B cell (primary cell): ENCODE measurements at regions not wholly inside any gene's neighbourhood (a gene's known extent, or its start where the extent isn't known, plus 50 kb on each side); places are given as distances from the start of the nearest gene placed in this dataset.

Source experiments
- ATAC-seq: fragments of 200-7000 bp; cut with Tn5 transposase; one replicate; pipeline ENCODE4 v1.10.0; 2021; ENCODE audit warnings: low read depth, mild to moderate bottlenecking, moderate number of reproducible peaks, moderate library complexity
- CTCF ChIA-PET: fragments of 350-600 bp; sonication (Branson Sonifier 250); formaldehyde crosslinking; loops from one replicate; lab custom pipeline; 2021; ENCODE audit warnings: antibody characterized with exemption, inconsistent platforms; lab: Charles Lee
- POLR2A ChIA-PET: fragments of 350-600 bp; sonication (Branson Sonifier 250); formaldehyde crosslinking; loops from one replicate; lab custom pipeline; 2021; ENCODE audit warnings: antibody characterized with exemption; lab: Charles Lee
- DNase-seq: peaks from one replicate; pipeline ENCODE4 v3.0.0; 2013
- H2AFZ ChIP-seq: 2 replicates; pipeline ENCODE4 v1.6.1; 2012; ENCODE audit warnings: mild to moderate bottlenecking, low read depth, low read length; ENCODE audit not compliant: insufficient read depth, poor library complexity, severe bottlenecking
- H3K27ac ChIP-seq, 2 donors: 1 replicate in 1 of 2; 2 replicates in 1 of 2; pipeline ENCODE4 v1.5.1; 2012 to 2013; ENCODE audit warnings: low read length in 2 of 2, mild to moderate bottlenecking in 2 of 2, moderate library complexity in 1 of 2
- H3K27me3 ChIP-seq, 4 experiments: fragments of 200-600 bp in 1 of 4; sonication (generic) in 1 of 4; replicated peaks in 1 of 4; 1 replicate in 2 of 4; 2 replicates in 2 of 4; pipeline versions ENCODE4 v1.6.1 to v1.7.0; 2013 to 2016; ENCODE audit warnings: low read length in 3 of 4, mild to moderate bottlenecking in 2 of 4, mixed read lengths in 1 of 4, moderate library complexity in 1 of 4; ENCODE audit not compliant: insufficient read depth in 4 of 4, control insufficient read depth in 3 of 4; ENCODE audit errors: control extremely low read depth in 1 of 4
- H3K36me3 ChIP-seq, 2 experiments: replicated peaks in 1 of 2; 1 replicate in 1 of 2; 2 replicates in 1 of 2; pipeline versions ENCODE4 v1.6.1 to v1.7.1; 2013; ENCODE audit warnings: low read length in 1 of 2; ENCODE audit not compliant: insufficient read depth in 2 of 2, control insufficient read depth in 1 of 2; ENCODE audit errors: control extremely low read depth in 1 of 2, extremely low read depth in 1 of 2
- H3K4me1 ChIP-seq, 2 donors: fragments of 200-600 bp in 1 of 2; sonication (generic) in 1 of 2; 1 replicate in 1 of 2; 2 replicates in 1 of 2; pipeline versions ENCODE4 v1.5.1 to v1.6.1; 2013 to 2017; ENCODE audit warnings: low read length in 2 of 2; ENCODE audit not compliant: control insufficient read depth in 2 of 2, insufficient read depth in 2 of 2
- H3K4me2 ChIP-seq: replicated peaks from 2 replicates; pipeline ENCODE3; 2012; ENCODE audit warnings: mild to moderate bottlenecking, low read depth, low read length; ENCODE audit not compliant: poor library complexity, severe bottlenecking
- H3K4me3 ChIP-seq, 5 experiments: fragments of 200-600 bp in 1 of 5; sonication (generic) in 1 of 5; 1 replicate in 3 of 5; 2 replicates in 2 of 5; pipeline versions ENCODE4 v1.5.1 to v1.7.0; 2011 to 2016; ENCODE audit warnings: low read length in 4 of 5, mild to moderate bottlenecking in 4 of 5, low read depth in 2 of 5, control low read depth in 1 of 5, moderate library complexity in 1 of 5; ENCODE audit not compliant: insufficient read depth in 1 of 5; ENCODE audit errors: control extremely low read depth in 1 of 5, extremely low read depth in 1 of 5
- H3K79me2 ChIP-seq: fragments of 200-600 bp; sonication (generic); one replicate; pipeline ENCODE4 v1.6.0; 2016; ENCODE audit warnings: low read length; ENCODE audit not compliant: control insufficient read depth, insufficient read depth
- H3K9ac ChIP-seq: fragments of 200-600 bp; sonication (generic); 2 replicates; pipeline ENCODE4 v1.6.1; 2017; ENCODE audit warnings: mild to moderate bottlenecking, low read length, moderate library complexity
- H3K9me3 ChIP-seq, 3 donors: one replicate each; pipeline versions ENCODE4 v1.6.1 to v1.7.1; 2013; ENCODE audit warnings: low read length in 2 of 3; ENCODE audit not compliant: control insufficient read depth in 2 of 3, insufficient read depth in 1 of 3; ENCODE audit errors: control extremely low read depth in 1 of 3
- H4K20me1 ChIP-seq: 2 replicates; pipeline ENCODE4 v1.6.0; 2012; ENCODE audit warnings: mild to moderate bottlenecking, low read length; ENCODE audit not compliant: insufficient read depth, control insufficient read depth, poor library complexity, severe bottlenecking
- H3K27ac Mint-ChIP-seq: one replicate; pipeline ENCODE4 v1.8.0; 2021; ENCODE audit warnings: mixed read lengths
- H3K27me3 Mint-ChIP-seq: one replicate; pipeline ENCODE4 v1.8.0; 2021; ENCODE audit warnings: mixed read lengths
- H3K4me1 Mint-ChIP-seq: one replicate; pipeline ENCODE4 v1.8.0; 2021; ENCODE audit warnings: mixed read lengths
- H3K4me3 Mint-ChIP-seq: one replicate; pipeline ENCODE4 v1.8.0; 2021; ENCODE audit warnings: mixed read lengths
- H3K9me3 Mint-ChIP-seq: one replicate; pipeline ENCODE4 v1.8.0; 2022; ENCODE audit warnings: mixed read lengths; ENCODE audit not compliant: insufficient read depth
- CTCF ChIP-seq: fragments of 200-600 bp; IDR thresholded peaks from one replicate; pipeline ENCODE4 v1.8.0; 2022; ENCODE audit warnings: antibody characterized with exemption, mild to moderate bottlenecking
- EZH2 ChIP-seq: IDR thresholded peaks from 2 replicates; pipeline ENCODE4 v1.6.1; 2012; ENCODE audit warnings: borderline replicate concordance, low read depth, mild to moderate bottlenecking, moderate library complexity, low read length; ENCODE audit not compliant: insufficient read depth, poor library complexity, severe bottlenecking
- WGBS: methylation state at CpG from one replicate; pipeline ENCODE4 v1.1.5; 2013; ENCODE audit warnings: missing lambda C conversion rate; ENCODE audit not compliant: insufficient coverage; 5-methylcytosine and 5-hydroxymethylcytosine counted together
- intact Hi-C: fragments of 100-400 bp; cut with micrococcal nuclease; formaldehyde crosslinking; loops from one replicate; pipeline ENCODE4 v1.10.0; 2022

- Histone ChIP-seq H3K9ac (no peak overlapping the region), H3K27me3 (peaks cover 0 to 3% (median 0%) of the 10 kb centered on the region in 4 experiments), H3K9me3 (no peaks in the 10 kb centered on the region), H4K20me1 (no peaks in the 10 kb centered on the region), H2AFZ (no peak overlapping the region), H3K4me3 (no peak overlapping the region), H3K4me1 (no peaks in the 10 kb centered on the region), H3K36me3 (no peaks in the 10 kb centered on the region), H3K79me2 (no peaks in the 10 kb centered on the region), H3K4me2 (no peak overlapping the region), H3K27ac (no peak overlapping the region)
- CTCF ChIA-PET = no interaction called here
- no peak overlapping the region for H3K4me3 Mint-ChIP-seq
- H3K4me1 Mint-ChIP-seq = no peaks in the 10 kb centered on the region
- DNase-seq (no peak), ATAC-seq (no peak)
- peaks cover 7% of the 10 kb centered on the region for H3K27me3 Mint-ChIP-seq
- no peak overlapping the region for H3K27ac Mint-ChIP-seq
- TF ChIP-seq EZH2 = no peak
- TF ChIP-seq CTCF = no peak
- intact Hi-C loops = no loop called here
- peaks cover 3% of the 10 kb centered on the region for H3K9me3 Mint-ChIP-seq
- POLR2A ChIA-PET = no interaction called here
Observed at GRCh38 chr5:71836084-71836483, 117.0 kb downstream of the CARTPT start.

GRCh38 chr5:71836559-71837112 lies 117.6 kb downstream of the CARTPT start:
- no peaks in the 10 kb centered on the region for H3K4me1 Mint-ChIP-seq
- TF ChIP-seq EZH2 = no peak
- Histone ChIP-seq H3K4me2 (no peak overlapping the region), H3K27me3 (peaks cover 0 to 3% (median 0%) of the 10 kb centered on the region in 4 experiments), H2AFZ (no peak overlapping the region), H3K27ac (no peak overlapping the region), H4K20me1 (no peaks in the 10 kb centered on the region), H3K4me3 (no peak overlapping the region), H3K9me3 (no peaks in the 10 kb centered on the region), H3K4me1 (no peaks in the 10 kb centered on the region), H3K36me3 (no peaks in the 10 kb centered on the region), H3K9ac (no peak overlapping the region), H3K79me2 (no peaks in the 10 kb centered on the region)
- intact Hi-C loops = no loop called here
- ChIA-PET POLR2A (no interaction called here), CTCF (no interaction called here)
- H3K27ac Mint-ChIP-seq = peak overlapping the region; percentile 46
- H3K27me3 Mint-ChIP-seq = peaks cover 5% of the 10 kb centered on the region
- no peak overlapping the region for H3K4me3 Mint-ChIP-seq
- no peak for ATAC-seq
- WGBS = 70% methylated on average over 1 of the region's 5 CpGs
- H3K9me3 Mint-ChIP-seq = no peaks in the 10 kb centered on the region
- no peak for DNase-seq
